CD4-positive, alpha-beta T cell treated with Interleukin-17A for 1 hour (primary cell): ENCODE measurements at regions not wholly inside any gene's neighbourhood (a gene's known extent, or its start where the extent isn't known, plus 50 kb on each side); places are given as distances from the start of the nearest gene placed in this dataset.

Experiments used
- DNase-seq: peaks from one replicate; pipeline ENCODE4 v3.0.0-alpha.2; 2020

DNA sequence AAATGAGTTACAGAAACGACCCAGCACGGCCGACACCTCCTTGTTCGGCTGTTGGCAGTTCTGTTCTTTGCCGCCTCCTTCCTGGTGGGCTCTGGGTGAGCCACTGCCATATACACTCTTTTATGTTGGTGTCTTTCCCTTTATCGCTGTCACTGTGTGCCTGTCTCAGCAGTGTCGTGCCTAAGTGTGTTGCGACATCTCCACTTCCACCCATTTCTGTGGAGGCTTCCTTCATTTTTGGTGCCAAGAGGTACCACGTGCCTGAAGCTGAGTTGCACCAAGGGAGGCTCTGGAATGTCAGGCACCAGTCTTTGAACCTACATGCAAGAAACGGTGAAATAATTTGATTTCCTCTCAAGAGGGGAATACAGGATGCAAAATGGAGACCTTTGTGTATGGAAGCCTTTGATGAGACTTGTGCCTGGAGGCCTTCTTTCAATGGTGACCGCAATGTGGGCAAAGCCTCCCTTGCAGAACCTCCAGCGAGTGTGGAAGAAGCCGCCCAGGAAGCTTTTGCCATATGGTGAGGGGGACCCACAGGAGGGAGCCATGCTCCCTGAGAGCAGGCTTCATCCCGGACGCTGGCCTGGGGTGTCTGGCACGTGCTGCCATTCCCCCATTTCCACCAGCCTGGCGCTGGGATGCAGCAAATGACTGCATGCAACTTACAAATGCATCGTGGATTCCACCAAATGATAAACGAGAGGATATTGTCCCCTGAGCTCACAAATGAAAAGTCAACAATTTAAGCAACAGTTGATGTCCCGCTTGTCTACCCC, 136.2 kb downstream of the TEX29 start:
- DNase-seq: no peak

DNA sequence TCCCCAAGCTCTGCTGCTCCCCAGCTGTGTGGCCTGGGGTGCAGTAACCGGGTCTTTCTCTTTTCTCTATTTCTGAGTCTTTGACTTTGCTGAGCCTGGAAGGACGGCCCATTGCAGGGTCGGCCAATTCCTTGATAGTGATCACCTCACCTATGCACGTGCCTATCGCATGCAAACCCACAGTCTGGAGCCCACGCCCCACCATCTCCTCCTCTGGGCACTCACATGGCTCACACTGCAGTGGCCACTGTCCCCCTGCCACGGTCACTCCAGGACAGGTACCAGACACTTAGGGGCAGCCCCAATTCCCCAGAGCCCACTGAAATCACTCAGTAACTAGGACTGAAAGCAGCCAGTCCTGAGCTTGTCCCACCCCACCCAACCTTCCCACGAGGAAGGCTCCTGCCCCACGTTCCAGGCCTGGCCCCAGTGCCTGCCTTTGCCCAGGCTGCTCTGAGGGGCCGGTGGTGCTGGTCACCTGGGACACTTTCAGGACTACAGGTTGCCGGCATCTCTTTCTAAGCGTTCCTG, 137.6 kb downstream of the TEX29 start:
- no peak for DNase-seq

DNA sequence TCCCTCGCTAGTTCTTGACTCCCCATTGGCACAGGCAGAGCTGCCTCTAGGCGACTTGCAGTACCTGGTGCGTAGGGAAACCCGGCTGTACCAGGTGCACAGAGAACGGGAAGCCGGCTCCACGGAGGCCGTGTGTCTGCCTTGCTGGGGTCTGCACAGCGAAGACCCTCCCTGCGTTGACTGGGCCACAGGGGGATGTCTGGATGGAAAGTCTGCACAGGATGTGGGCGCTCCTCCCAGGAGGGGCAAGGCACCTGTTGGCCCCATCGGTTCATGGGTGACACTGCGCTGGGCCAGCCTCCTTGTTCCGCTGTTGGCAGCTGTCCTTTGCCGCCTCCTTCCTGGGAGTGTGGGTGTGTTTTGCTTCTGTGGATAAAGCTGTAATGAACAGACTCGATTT, 138.3 kb downstream of the TEX29 start:
- DNase-seq: no peak

DNA sequence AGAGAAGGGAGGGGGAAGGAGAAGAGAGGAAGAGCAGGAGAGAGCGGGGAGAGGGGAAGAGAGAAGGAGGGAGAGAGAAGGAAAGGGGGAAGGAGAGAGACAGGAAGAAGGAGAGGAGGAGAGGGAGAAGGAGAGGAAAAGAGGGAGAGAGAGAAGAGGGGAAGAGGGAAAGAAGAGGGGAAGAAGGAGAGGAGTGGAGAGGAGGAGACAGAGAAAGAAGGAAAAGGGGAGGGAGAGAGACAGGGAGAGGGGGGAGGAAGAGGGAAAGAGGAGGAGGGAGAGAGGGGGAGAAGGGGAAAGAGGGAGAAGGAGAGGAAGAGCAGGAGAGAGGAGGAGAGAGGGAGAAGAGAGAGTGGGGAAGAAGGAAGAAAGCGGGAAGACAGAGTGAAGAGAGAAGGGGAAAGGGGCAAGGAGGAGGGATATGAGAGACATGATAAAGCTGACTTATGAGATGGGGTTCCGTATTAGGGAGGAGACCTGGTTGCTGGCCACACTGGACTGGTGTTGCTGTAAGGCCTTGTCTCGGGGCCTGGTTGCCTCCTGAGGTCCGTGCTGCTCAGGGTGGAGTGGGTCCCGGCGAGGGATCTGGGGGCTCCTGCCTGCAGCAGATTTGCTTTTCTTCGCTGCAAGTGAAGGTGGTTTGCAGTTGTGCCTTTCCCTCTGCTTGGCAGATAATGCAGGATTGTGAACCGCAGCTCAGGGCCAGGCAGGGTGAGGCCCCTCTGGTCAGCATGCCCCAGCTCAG, 139.5 kb downstream of the TEX29 start:
- no peak for DNase-seq

DNA sequence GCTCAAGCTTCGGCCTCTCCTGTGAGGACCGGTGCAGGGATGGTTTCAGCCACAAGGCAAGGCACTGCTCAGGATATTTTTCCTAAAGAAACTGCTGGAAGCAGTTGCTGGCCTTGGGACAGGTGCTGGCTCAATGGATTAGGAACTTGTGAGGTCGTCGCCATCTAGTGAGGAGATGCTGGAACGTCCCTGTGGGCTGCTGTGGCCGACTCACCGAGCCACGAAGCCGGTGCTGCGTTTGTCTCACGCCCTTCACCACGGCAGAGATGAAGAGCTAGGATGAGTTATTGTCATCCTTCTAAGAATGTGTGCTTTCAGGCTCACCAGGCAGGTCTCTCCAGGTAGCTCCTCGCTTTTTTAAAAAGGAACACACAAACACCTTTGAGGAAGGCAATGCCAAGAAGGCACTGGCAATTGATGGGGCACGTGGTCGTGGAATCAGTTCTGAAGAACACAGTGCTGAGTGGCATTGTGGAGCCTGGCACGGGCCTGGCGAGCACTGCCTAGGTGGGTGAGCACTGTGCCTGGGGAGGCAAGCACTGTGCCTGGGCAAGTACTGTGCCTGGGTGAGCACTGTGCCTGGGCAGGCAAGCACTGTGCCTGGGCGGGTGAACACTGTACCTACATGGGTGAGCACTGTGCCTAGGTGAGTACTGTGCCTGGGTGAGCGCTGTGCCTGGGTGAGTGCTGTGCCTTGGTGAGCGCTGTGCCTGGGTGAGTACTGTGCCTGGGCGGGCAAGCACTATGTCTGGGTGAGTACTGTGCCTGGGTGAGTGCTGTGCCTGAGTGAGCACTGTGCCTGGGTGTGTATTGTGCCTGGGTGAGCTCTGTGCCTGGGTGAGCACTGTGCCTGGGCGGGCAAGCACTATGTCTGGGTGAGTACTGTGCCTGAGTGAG, 140.4 kb downstream of the TEX29 start:
- DNase-seq: no peak

DNA sequence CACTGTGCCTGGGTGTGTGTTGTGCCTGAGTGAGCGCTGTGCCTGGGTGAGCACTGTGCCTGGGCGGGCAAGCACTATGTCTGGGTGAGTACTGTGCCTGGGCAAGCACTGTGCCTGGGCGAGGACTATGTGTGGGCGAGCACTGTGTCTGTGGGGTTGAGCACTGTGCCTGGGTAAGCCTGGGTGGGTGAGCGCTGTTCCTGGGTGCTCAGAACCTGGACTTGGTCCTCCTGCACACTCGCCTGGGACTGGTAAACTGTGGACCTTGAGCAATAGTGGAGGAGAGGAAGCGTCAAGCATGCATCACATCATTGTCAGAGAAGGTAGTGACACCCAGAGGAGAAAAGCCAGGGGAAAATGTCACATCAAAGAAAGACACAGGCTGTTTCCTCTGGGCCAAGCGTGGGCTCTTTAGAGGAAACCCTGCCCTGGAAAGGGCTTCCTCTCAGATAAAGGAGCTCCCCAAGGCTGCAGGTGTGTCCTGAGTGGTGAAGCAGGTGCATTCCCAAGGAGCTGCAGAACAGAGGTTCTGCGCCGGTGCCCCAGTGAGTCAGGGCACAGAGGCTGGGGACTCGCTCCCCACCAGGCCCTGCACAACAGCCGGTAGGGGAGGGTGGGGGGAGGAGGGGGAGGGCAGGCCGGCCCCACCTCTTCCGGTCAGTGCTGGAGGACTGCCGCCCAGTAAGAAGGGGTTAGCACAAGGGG, 141.2 kb downstream of the TEX29 start:
- DNase-seq: no peak

DNA sequence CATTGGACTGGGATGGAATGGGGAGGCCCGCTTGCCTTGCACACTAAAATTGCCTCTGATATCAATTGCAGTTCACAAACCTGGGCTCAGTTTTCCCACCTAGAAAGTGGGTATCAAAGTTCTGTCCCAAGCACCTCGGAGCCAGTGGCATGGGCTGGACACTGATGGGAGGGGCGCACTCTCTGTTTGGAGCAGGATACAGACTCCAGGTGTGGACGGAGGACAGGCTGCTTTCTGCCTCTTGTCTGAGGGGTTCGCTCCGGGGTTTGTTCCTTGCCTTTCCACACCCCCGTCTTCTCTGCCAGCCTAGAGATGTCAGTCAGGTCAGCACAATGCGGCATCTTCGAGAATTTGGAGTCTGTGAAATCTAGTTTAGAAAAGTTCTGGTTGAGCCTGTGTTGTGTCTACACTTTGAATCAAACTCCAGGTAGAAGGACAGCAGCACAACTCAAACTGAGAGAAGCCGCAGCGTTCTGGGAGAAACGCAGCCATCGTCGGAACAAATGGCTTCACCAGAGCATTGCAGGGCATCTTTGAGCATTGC, 141.9 kb downstream of the TEX29 start:
- DNase-seq: no peak

DNA sequence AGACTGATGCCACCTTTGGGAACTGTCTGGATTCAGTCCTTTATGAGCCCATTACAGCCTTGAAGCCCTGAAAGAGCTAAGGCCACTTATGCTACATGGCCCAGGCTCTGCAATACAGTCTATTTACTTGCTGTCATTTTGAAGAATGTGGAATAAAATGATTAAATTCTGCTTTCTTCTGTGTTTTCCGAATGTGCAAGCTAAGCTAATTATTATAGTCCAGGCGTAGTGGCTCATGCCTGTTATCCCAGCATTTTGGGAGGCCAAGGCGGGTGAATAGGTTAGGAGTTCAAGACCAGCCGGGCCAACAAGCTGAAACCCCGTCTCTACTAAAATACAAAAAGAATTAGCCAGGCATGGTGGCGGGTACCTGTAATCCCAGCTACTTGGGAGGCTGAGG, 142.5 kb downstream of the TEX29 start:
- no peak for DNase-seq

DNA sequence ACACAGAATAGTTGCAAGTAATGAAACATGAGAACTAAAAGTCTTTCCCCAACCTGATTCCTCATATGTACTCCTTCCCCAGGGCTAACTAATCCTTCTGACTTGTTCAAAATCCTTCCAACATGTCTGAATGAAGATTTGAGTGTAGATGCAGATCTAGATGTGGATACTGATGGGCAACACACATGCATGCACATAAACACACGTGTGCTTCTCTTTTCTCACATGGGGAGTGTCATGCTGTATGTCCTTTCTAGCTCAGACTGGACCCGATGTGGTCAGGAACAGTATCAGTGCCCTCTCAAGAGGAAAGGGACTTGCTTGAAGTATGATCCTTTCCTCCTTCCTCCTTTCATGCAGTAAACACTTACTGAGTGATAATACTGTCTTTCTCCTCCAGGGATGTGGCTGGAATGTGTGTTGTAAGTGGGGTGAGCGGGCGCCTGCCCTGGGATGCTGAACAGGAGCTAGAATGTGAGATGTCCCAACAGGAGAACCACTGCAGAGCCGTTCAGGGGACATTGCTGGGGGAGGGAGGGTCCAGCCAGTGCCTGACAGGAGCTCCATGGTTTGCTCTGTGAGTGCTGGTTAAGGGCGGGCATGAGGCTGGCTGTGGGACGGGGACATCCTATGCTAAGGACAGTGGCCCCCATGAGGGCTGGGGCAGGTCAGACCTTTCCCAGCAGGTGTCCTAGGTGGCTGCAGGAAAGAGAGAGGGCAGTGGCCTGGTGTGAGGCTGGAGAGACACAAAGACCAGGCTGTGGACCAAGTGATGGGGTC, 146.9 kb downstream of the TEX29 start:
- DNase-seq: no peak

DNA sequence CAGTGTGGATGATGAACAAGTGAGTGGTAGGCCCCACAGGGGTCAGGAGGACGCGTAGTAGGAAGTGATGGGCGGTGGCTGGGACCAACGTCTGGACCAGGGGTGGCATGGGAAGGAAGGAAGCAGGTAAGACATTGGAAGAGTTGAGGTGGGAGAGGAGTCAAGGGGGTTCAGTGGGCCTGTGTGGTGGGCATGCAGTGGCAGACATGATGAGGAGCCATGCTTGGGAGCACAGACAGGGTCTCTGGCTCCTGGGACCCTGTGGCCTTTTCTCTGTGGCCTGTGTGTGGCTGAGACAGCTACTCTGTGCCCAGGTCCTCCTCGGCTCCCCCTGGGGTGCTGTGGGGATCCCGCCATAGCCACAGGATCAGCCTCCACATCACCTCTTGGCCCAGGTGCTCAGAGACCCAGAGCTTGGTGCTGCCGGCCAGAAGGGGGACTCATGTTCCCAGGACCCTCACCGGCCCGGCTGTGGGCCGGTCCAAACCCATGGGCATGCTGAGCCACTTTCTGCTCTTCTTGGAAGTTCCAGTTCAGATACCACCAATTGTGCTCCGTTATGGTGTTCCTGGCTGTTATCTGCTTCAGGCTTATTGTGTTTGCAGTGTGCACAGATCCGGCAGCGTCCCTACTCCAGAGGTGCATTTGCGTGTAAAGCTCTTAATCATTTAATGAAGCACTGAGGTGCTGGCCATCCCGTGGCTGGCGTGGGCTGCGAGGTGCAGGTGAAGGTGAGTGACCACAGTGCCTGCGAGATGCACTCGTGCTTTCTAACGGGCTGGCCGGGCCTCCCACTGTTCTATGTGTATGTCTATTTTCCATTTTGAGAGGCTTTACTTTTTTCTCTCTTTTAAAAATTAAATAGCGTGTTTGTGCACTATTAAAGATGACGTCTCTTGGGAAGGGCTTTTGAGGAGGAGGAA, 147.9 kb downstream of the TEX29 start:
- DNase-seq: no peak

DNA sequence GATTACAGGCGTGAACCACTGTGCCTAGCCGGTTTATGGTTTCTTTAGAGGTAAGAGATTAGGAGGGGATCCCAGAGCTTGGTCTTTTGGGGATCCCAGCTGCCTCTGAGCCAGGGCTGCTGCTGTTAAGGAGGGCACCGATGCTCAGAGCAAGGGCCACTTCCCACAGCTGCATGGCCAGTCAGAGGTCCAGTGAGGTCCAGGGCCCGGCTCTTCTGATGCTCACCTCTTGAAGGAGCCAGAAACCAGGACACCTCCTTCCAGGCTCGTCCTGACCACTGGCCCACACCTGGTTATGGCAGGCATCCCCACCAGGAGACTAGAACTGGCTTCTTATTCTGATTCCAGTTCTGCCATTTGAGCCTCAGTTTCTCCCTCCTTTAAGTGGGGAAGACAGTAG, 149.0 kb downstream of the TEX29 start:
- DNase-seq: no peak

DNA sequence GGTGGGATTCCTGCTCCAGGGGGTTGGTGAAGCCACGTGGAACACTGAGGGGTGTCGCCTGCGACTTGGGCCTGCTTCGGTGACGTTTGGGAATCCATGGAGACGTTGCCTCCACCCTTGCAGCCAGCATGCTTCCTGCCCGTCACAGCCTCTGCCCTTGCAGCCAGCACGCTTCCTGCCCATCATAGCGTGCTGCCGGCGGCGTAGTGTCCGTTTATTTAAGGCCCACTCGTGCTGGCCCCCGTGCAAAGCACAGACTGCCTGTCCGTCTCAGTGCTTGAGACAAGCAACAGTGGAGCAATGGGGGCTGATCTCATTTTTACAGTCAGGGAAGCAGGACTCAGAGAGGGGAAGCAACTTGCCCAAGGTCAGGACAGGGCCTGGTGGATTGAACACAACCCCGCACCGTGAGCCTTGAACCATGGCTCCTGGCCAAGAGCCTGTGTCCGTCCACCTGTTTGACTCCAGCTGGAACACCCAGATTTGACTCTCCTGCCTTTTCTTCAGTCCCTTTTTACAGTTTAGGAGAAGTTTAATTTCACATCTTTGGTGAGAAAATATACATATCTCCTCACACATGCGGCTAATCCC, 149.6 kb downstream of the TEX29 start:
- DNase-seq: no peak

DNA sequence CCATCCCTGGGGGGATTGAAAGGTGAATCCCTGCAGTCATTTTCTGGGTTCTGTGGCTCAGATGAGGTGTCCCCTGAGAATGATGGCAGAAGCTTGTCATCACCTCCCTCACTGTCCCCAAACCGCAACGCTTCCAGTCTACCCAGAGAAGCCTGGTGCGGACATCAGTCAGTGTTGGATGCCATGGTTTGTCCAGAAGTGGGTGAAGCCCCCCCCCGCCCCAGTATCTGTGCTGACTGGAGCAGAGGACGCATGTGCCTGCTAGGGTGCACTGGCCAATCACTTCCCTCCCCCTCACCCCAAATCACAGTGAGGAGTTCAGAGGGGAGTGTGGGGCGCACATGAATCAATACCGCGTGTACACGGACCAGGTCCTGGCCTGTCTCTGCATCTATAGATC, 150.5 kb downstream of the TEX29 start:
- no peak for DNase-seq

DNA sequence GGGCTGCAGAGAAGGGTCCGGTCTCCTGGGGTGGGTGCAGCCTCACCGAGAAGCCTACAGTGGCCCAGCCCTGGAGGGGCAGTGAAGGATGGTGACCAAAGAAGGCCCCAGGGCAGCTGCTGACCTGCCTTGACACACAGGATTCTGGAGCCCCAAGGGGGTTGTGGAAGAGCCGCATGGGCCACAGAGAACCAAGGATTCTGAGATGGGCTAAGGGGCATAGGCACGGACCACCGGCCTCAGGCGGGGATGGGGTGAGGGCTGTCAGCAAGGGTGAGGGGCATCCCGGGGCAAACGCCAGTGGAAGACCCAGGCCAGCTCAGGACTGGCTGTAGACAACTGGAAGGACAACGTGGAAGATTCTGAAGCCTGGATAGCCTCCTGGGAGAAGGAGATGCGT, 151.6 kb downstream of the TEX29 start:
- DNase-seq: no peak

DNA sequence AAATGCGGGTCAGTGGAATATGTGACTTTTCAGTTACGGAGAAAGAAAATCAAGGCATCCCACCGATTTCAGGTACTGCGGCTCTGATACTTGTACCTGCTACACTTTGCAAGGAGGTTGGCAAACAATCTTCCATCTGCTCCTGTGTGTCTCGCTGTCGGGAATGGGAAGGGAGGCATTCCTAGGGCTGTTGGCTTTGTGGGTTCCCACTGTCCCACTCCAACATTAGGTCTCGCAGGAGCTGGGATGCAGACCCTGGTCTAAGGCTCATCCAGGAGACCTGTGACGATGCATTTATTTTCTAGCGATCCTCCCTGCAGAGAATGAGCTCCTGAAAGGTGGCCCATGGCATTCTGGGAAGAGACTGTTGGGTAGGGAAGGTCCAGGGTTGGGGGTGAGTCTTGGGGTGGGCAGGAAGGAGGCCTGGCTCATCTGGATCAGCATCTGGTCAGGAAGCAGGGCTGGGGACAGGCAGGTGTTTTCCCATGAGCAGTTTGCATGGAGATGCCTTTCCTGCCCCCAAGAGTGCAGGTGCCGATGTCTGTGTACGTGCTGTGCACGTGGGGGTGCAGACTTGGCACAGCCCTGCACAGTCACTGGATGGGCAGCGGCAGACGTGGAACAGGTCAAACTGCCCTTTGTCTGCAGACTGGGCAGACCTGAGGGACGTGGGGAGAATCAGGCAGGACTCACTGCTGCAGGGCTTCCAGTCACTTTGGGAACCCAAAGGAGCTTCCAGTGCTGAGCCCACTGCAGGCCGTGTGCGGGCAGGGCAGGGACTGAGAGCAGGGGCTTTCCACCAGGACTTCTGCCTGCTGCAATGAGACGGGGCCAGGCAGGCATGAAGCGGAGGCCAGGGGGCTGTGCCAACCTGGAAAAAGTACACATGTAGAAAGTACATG, 152.4 kb downstream of the TEX29 start:
- DNase-seq: no peak

DNA sequence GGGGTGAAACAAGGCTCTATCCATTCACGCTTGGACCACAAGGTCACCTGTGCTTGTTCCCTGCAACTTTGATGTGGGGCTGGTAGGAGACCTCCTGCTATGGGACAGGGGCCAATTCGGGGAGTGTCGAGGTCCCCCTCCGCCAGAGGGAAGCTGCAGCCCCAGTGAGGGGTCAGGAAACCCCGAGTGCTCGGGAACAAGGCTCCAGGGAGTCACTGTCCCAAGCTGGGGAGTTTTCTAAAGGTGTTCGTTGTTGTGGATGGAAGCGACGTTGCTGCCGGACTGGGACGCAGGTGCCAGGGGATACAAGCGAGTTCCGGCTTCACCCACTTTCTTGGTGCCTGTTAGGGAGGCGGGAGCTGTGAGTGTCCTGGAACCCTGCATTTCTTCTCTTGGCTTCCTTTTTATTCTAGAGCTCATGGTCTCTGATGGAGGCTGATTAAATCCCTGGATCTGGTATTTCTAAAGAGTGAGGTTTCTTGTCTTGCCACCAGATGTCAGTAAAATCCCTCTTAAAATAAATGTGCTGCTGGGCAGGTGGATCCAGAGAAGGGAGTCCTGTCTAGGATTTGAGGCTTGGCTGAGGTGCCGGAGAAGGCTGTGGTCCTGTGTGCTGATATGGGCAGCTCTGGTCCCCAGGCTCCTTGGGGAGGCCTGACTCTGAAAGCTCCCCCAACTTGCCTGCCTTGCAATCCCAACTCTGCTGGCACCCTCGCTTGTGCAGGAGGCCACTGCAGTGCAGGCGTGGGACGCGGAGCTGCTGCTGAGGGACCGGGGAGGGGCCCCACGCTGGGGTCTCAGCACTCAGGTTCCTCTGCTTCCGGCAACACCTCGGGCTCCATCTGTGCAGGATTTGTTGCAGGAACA, 153.9 kb downstream of the TEX29 start:
- DNase-seq: peak; percentile 3

DNA sequence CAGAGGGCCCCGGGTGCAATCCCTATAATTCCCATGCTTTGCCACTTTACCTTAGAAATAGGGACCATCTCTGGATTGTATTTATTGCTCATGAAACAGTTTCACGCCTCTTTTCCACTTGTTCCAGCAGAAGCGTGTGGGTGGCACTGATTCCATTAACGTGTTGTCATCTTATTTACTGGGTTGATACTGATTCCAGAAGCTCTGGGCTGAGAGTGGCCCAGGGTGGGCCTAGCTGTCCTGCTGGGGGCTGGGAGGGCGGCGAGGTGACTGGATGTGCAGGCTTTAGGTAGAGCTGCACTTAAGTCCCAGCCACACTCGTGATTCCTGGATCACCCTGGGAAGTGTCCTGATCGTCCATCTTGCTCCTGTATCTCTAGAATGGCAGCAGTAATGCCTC, 155.0 kb downstream of the TEX29 start:
- no peak for DNase-seq

DNA sequence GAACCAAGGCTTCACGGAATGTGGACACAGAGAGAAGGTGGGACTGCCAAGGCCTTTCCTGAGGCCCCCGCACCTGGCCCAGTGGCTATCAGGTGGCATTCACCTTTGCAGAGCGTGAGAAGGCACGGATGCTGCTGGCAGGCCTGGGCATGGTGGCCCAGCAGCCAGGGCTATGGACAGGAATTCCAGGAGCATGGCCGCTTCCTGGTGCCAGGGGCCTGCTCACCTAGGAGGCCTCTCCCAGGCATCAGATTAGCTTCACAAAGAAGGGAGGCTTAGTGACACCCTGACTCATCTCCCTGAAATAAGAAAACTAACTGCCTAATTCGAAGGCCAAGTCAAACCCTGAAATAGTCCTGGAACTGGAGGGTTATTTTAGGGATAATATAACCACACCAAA, 155.8 kb downstream of the TEX29 start:
- no peak for DNase-seq
